Activated naive CD4-positive, alpha-beta T cell treated with anti-CD3 and anti-CD28 coated beads, Interleukin-2, amount 50 U/mL, for 24 hours (primary cell): ENCODE measurements at regions not wholly inside any gene's neighbourhood (a gene's known extent, or its start where the extent isn't known, plus 50 kb on each side); places are given as distances from the start of the nearest gene placed in this dataset.
"Not testable (repeated sequence)": the region's sequence is repeated elsewhere in the genome, so short reads cannot be mapped to it uniquely, and the experiment has no call there.

Experiments used
- H3K27ac Mint-ChIP-seq: one replicate; pipeline ENCODE4 v1.8.0; 2021; ENCODE audit warnings: mild to moderate bottlenecking, mixed read lengths
- H3K27me3 Mint-ChIP-seq: one replicate; pipeline ENCODE4 v1.8.0; 2021; ENCODE audit warnings: mixed read lengths
- H3K36me3 Mint-ChIP-seq: one replicate; pipeline ENCODE4 v1.8.0; 2021; ENCODE audit warnings: mixed read lengths
- H3K4me1 Mint-ChIP-seq: one replicate; pipeline ENCODE4 v1.8.0; 2021; ENCODE audit warnings: mixed read lengths
- H3K4me3 Mint-ChIP-seq: one replicate; pipeline ENCODE4 v1.8.0; 2021; ENCODE audit warnings: mild to moderate bottlenecking, mixed read lengths
- H3K9me3 Mint-ChIP-seq: one replicate; pipeline ENCODE4 v1.8.0; 2021; ENCODE audit warnings: mixed read lengths

GRCh38 chr4:24204708-24205107, 314.9 kb upstream of the PPARGC1A start:
- H3K27ac Mint-ChIP-seq, H3K27me3 Mint-ChIP-seq, H3K4me3 Mint-ChIP-seq: not testable (repeated sequence)

GRCh38 chr4:24203926-24204325, 314.1 kb upstream of the PPARGC1A start:
- peaks cover 3% of the 10 kb centered on the region for H3K27me3 Mint-ChIP-seq
- peaks cover 3% of the 10 kb centered on the region for H3K9me3 Mint-ChIP-seq
- H3K27ac Mint-ChIP-seq: no peak overlapping the region
- no peaks in the 10 kb centered on the region for H3K36me3 Mint-ChIP-seq
- H3K4me3 Mint-ChIP-seq: no peak overlapping the region
- H3K4me1 Mint-ChIP-seq: no peaks in the 10 kb centered on the region

More at GRCh38 chr4:24204708-24205107, 314.9 kb upstream of the PPARGC1A start:
- H3K4me1 Mint-ChIP-seq, H3K9me3 Mint-ChIP-seq, H3K36me3 Mint-ChIP-seq: not testable (repeated sequence)

DNA sequence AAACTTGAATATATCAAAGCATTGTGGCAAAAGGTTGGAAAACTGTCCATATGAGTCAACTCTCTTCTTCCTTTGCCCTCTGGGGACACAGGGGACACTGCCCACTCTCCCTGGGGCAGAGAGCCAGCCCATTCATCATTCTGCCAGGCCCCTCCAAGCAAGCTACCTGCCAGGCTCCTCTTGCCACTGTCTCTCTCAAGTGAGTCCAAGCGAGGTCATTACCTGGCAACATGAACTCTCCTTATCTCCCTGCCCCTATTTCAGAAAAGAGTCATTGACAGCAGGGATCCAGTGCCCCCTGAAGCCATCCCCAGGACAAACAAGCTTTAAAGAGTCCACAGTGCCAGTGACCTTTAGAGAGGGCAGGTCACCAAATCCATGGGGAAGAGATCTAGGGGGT, 312.7 kb upstream of the PPARGC1A start:
- Mint-ChIP-seq H3K36me3 (no peaks in the 10 kb centered on the region), H3K9me3 (peaks cover 3% of the 10 kb centered on the region), H3K27ac (no peak overlapping the region), H3K4me1 (no peaks in the 10 kb centered on the region), H3K4me3 (no peak overlapping the region), H3K27me3 (peaks cover 3% of the 10 kb centered on the region)

- Mint-ChIP-seq H3K27me3 (peaks cover 2% of the 10 kb centered on the region), H3K27ac (no peak overlapping the region), H3K9me3 (no peaks in the 10 kb centered on the region), H3K4me1 (no peaks in the 10 kb centered on the region), H3K4me3 (no peak overlapping the region), H3K36me3 (no peaks in the 10 kb centered on the region)
These were observed 308.1 kb upstream of the PPARGC1A start for GRCh38 chr4:24197955-24198354.

- Mint-ChIP-seq H3K4me1 (no peaks in the 10 kb centered on the region), H3K4me3 (no peak overlapping the region), H3K27me3 (peaks cover 2% of the 10 kb centered on the region), H3K27ac (no peak overlapping the region), H3K9me3 (no peaks in the 10 kb centered on the region), H3K36me3 (no peaks in the 10 kb centered on the region)
These were observed 306.9 kb upstream of the PPARGC1A start for GRCh38 chr4:24196785-24197184.

DNA sequence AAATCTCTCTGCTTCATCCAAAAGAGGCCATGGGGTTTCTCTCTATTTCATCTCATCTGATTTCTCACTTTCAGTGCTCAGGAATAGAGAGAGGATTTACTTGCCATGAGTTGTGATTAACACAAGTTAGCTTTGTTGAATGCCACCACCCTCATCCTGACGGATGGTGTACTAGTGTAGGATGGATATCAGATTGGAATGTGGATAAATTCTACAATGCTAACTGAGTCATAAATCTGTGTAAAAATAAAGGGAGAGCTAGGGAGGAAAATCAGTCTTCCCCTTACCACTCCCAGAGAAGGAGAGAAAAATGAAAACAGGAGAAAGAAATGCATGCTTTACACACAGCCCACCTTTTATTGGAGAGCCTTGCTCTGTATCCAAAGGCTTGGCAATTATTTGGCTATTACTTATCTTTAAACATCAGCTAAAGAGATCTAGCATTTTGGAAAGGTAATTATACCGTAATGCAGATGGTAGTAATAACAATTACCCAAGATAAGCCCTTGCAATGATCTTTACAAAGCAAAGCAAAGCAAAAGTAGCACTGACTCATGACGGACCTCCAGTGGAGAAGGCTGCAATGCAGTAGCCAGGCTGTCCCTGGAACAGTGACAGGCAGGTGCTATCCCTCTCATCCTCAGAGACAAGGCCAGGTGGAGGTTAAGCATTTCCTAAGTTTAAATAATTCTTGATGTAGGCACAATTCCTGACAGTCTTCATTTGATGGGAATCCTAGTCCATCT, 306.3 kb upstream of the PPARGC1A start:
- Mint-ChIP-seq H3K36me3 (no peaks in the 10 kb centered on the region), H3K27ac (no peak overlapping the region), H3K4me1 (no peaks in the 10 kb centered on the region)

DNA sequence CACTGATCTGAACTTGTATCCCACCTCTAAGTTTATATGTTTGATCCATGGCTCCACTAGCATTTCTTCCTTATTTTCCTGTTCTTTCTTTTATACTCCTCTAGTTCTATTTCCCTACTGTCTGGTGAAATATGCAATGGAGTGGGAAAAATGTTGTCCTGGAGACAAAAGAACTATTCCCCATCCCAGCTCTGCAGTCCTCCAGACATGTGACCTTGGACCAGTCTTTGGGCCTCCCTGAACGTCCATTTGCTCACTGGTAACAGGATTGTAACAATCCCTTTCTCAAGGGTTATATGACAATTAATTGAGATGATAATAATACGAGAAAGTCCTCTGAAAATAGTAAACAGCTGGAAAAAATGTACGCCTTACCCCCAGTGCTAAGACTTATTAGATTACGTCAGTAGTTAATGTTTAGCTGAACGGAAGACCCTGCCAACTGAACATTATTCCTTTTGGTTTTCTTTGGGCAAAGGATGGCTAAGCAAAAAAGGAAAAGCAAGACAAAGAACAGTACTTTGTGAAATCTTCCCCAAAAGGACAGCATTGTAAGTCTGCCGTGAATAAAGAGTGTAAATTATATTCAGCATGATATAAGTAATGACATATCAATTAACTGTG, 302.3 kb upstream of the PPARGC1A start:
- Mint-ChIP-seq H3K36me3 (no peaks in the 10 kb centered on the region), H3K9me3 (no peaks in the 10 kb centered on the region), H3K4me1 (no peaks in the 10 kb centered on the region), H3K27ac (no peak overlapping the region), H3K4me3 (no peak overlapping the region), H3K27me3 (no peaks in the 10 kb centered on the region)

More for the DNA sequence above, 306.3 kb upstream of the PPARGC1A start:
- no peaks in the 10 kb centered on the region for H3K9me3 Mint-ChIP-seq
- no peak overlapping the region for H3K4me3 Mint-ChIP-seq
- peaks cover 2% of the 10 kb centered on the region for H3K27me3 Mint-ChIP-seq

GRCh38 chr4:24190761-24191695, 301.2 kb upstream of the PPARGC1A start:
- Mint-ChIP-seq H3K4me1 (no peaks in the 10 kb centered on the region), H3K4me3 (no peak overlapping the region), H3K27ac (no peak overlapping the region), H3K36me3 (no peaks in the 10 kb centered on the region), H3K9me3 (no peaks in the 10 kb centered on the region), H3K27me3 (no peaks in the 10 kb centered on the region)

DNA sequence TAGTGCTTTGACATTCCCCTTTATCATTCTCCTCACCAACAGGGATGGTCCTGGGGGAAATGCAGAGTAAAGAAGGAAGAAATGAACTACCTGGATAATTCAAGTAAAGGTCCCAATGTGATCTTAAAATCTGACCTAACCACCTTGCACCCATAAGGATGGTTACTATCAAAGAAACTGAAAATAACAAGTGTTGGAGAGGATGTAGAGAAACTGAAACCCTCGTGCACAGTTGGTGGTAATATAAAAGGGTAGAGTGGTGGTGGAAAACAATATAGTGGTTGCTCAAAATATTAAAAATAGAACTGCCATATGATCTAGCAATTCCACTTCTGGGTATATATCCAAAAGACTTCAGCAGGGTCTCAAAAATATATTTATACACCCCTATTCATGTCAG, 298.6 kb upstream of the PPARGC1A start:
- Mint-ChIP-seq H3K9me3 (no peaks in the 10 kb centered on the region), H3K4me1 (no peaks in the 10 kb centered on the region), H3K27me3 (no peaks in the 10 kb centered on the region), H3K4me3 (no peak overlapping the region), H3K36me3 (no peaks in the 10 kb centered on the region), H3K27ac (no peak overlapping the region)

- H3K4me3 Mint-ChIP-seq: no peak overlapping the region
- no peaks in the 10 kb centered on the region for H3K4me1 Mint-ChIP-seq
- H3K36me3 Mint-ChIP-seq: no peaks in the 10 kb centered on the region
- no peaks in the 10 kb centered on the region for H3K27me3 Mint-ChIP-seq
- no peaks in the 10 kb centered on the region for H3K9me3 Mint-ChIP-seq
- no peak overlapping the region for H3K27ac Mint-ChIP-seq
These were observed 296.6 kb upstream of the PPARGC1A start for GRCh38 chr4:24186466-24186865.

DNA sequence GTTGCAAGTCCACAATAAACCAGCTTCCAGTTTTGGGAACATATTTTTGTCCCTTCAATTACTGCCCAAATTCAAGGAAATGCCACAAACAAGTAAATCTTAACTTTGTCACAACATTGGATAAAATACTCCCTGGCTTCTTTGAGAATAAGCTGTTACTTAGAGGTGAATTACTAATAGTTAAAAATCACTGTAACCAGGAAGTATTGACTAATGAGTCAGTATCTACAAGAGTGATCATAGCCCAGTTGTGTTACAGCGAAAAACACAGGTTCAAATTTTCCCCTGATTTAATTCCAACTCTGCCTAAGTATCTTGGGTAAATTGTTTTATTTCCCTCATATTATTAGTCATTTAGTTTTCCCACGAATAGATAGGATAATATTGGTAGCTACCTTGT, 291.2 kb upstream of the PPARGC1A start:
- H3K9me3 Mint-ChIP-seq: peaks cover 5% of the 10 kb centered on the region
- H3K27ac Mint-ChIP-seq: no peak overlapping the region
- no peaks in the 10 kb centered on the region for H3K4me1 Mint-ChIP-seq
- H3K27me3 Mint-ChIP-seq: no peaks in the 10 kb centered on the region
- no peaks in the 10 kb centered on the region for H3K36me3 Mint-ChIP-seq
- H3K4me3 Mint-ChIP-seq: no peak overlapping the region

GRCh38 chr4:24180586-24180985, 290.7 kb upstream of the PPARGC1A start:
- H3K27ac Mint-ChIP-seq: no peak overlapping the region
- no peaks in the 10 kb centered on the region for H3K4me1 Mint-ChIP-seq
- H3K9me3 Mint-ChIP-seq: peaks cover 5% of the 10 kb centered on the region
- H3K4me3 Mint-ChIP-seq: no peak overlapping the region
- no peaks in the 10 kb centered on the region for H3K27me3 Mint-ChIP-seq
- no peaks in the 10 kb centered on the region for H3K36me3 Mint-ChIP-seq

GRCh38 chr4:24179201-24179840, 289.5 kb upstream of the PPARGC1A start:
- Mint-ChIP-seq H3K4me3 (no peak overlapping the region), H3K9me3 (peaks cover 5% of the 10 kb centered on the region), H3K27me3 (no peaks in the 10 kb centered on the region), H3K27ac (no peak overlapping the region), H3K4me1 (no peaks in the 10 kb centered on the region), H3K36me3 (no peaks in the 10 kb centered on the region)

GRCh38 chr4:24177443-24177842, 287.6 kb upstream of the PPARGC1A start:
- H3K27me3 Mint-ChIP-seq, H3K4me3 Mint-ChIP-seq, H3K9me3 Mint-ChIP-seq, H3K36me3 Mint-ChIP-seq, H3K4me1 Mint-ChIP-seq, H3K27ac Mint-ChIP-seq: not testable (repeated sequence)

GRCh38 chr4:24175707-24176106, 285.9 kb upstream of the PPARGC1A start:
- Mint-ChIP-seq H3K27ac (no peak overlapping the region), H3K27me3 (no peaks in the 10 kb centered on the region), H3K9me3 (peaks cover 5% of the 10 kb centered on the region), H3K4me3 (no peak overlapping the region), H3K36me3 (no peaks in the 10 kb centered on the region), H3K4me1 (no peaks in the 10 kb centered on the region)
